Ishikawa (cell line): ENCODE measurements at regions not wholly inside any gene's neighbourhood (a gene's known extent, or its start where the extent isn't known, plus 50 kb on each side); places are given as distances from the start of the nearest gene placed in this dataset.

Experiments
- CEBPB ChIP-seq: IDR thresholded peaks from 2 replicates; pipeline ENCODE4 v1.6.1; 2012
- CREB1 ChIP-seq: IDR thresholded peaks from 2 replicates; pipeline ENCODE4 v1.6.1; 2012; ENCODE audit warnings: low read depth
- EGR1 ChIP-seq: IDR thresholded peaks from 2 replicates; pipeline ENCODE4 v1.6.1; 2012
- EP300 ChIP-seq: IDR thresholded peaks from 2 replicates; pipeline ENCODE4 v1.6.1; 2012; ENCODE audit warnings: borderline replicate concordance
- FOXM1 ChIP-seq: IDR thresholded peaks from 2 replicates; pipeline ENCODE4 v1.6.1; 2012; ENCODE audit warnings: low read depth, borderline replicate concordance
- NFIC ChIP-seq: IDR thresholded peaks from 2 replicates; pipeline ENCODE4 v1.6.1; 2012
- RAD21 ChIP-seq: IDR thresholded peaks from 2 replicates; pipeline ENCODE4 v1.6.1; 2012; ENCODE audit warnings: low read depth
- REST ChIP-seq: IDR thresholded peaks from 2 replicates; pipeline ENCODE4 v1.6.1; 2012; ENCODE audit warnings: low read depth, mild to moderate bottlenecking
- TAF1 ChIP-seq: IDR thresholded peaks from 2 replicates; pipeline ENCODE4 v1.6.1; 2012; ENCODE audit warnings: low read depth, mild to moderate bottlenecking
- TCF12 ChIP-seq: IDR thresholded peaks from 2 replicates; pipeline ENCODE4 v1.6.1; 2012; ENCODE audit warnings: low read depth
- TEAD4 ChIP-seq: IDR thresholded peaks from 2 replicates; pipeline ENCODE4 v1.6.1; 2012
- USF1 ChIP-seq: IDR thresholded peaks from 2 replicates; pipeline ENCODE4 v1.6.1; 2012
- YY1 ChIP-seq: IDR thresholded peaks from 2 replicates; pipeline ENCODE4 v1.6.1; 2012; ENCODE audit warnings: low read depth
- ZBTB7A ChIP-seq: IDR thresholded peaks from 2 replicates; pipeline ENCODE4 v1.6.1; 2012; ENCODE audit warnings: low read depth
- TF ChIP-seq, protein P1 (sequence below): IDR thresholded peaks from 2 replicates; pipeline ENCODE4 v1.6.1; 2012

DNA sequence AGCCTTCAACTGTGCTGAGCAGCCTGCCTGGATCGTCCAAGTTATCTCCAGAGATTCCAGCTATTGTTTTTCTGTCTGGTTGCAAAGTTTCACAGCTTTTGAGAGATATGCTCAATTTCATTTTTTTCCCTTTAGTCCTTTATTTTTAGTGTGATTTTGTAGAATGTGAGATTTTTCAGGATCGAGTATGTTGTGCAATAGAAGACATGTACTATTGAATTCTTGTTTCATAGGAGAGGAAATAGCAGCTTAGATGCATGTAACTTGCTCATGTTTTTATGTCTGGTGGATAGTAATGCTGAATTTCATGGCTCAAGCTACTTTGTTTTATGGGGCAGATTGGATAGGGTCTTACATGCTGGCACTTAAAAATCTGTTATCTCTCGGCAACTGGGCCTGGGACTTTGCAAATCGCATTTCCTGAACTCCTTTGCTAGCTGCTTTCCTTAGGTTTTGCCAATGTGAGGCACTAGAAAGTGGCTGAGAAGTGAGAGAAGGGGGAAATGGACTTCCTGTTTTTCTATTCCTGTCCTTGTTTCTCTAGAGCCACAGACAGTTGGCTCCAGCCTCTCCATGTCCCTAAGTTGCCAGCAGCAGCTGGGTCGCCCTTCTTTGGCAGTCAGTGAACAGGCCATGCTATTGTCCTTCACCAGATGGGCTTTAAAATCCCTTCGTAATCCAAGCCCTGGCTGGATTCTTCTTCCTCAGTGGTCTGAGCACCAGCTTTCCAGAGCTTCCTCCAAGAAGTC lies 101.4 kb upstream of the PDE4B start:
- TF ChIP-seq ZBTB7A (no peak), EP300 (no peak)

GRCh38 chr1:65691972-65692371 lies 100.7 kb upstream of the PDE4B start:
- TF ChIP-seq USF1 (no peak), FOXM1 (no peak), TAF1 (no peak), EP300 (no peak), CEBPB (no peak), YY1 (no peak), EGR1 (no peak), TCF12 (no peak), NFIC (no peak), TEAD4 (no peak), RAD21 (no peak), REST (no peak), ZBTB7A (no peak), CREB1 (no peak)
- TF ChIP-seq, protein P1, sequence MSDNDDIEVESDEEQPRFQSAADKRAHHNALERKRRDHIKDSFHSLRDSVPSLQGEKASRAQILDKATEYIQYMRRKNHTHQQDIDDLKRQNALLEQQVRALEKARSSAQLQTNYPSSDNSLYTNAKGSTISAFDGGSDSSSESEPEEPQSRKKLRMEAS: no peak

DNA sequence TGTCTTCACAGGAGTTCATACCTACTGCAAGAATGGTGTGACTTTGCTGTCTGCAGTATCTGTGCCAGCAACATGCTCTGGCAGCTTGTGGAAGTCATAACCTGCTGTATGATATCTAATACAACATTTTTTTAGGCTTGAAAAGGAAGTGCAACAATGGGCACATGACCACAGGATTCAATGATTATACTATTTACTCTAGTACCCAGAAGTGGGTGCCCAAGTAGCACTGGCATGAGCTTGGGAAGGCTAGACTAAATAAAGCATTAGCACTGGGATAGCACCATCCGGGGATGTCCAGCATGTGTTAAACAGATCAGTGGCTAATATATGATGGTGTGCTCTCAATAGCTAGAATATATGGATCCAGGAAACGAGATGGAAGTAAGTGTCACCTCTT lies 98.6 kb upstream of the PDE4B start:
- TF ChIP-seq YY1: no peak
- no peak for TF ChIP-seq EGR1
- TF ChIP-seq TEAD4: no peak

DNA sequence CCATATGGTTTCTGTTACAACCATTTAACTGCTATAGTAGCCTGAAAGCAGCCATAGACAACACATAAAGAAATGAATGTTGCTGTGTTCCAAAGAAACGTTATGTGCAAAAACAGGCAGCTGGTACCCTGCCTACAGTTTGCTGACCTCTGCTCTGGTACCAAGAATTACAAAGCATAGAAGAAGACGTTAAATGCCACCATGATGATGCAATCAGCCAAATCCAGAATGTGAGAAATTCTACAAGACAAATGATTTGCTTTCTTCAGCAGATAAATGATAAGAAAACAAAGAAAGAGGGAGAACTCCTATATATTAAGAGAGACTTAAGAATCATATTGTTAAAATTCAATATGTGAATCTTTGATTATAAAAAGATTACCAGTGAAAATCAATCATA lies 97.8 kb upstream of the PDE4B start:
- TF ChIP-seq CEBPB: 0 out of 2 replicates have a peak, but pooled peaks have one; percentile 27
- no peak for TF ChIP-seq NFIC

DNA sequence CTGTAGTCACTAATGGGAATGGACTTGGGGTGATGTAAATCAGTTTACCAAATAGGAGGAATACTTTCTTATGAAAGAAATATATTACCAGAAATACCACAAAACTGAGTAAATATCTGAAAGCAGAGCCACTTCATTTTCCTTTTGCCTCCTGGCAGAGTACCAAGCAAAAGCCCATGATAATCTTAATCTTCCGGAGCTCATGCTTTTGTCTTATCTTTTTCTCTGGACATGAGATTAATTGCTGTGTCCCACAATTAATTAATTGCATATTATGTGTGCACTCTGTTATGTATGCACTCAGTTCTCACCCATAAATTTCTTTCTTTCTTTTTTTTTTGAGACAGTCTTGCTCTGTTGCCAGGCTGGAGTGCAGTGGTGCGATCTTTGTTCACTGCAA lies 94.1 kb upstream of the PDE4B start:
- no peak for TF ChIP-seq TCF12
- no peak for TF ChIP-seq YY1
- no peak for TF ChIP-seq USF1
- no peak for TF ChIP-seq CREB1
- TF ChIP-seq TAF1: no peak
- no peak for TF ChIP-seq RAD21
- no peak for TF ChIP-seq NFIC
- TF ChIP-seq FOXM1: no peak
- TF ChIP-seq, protein P1: no peak
- no peak for TF ChIP-seq CEBPB
- TF ChIP-seq REST: no peak
- TF ChIP-seq EGR1: no peak
- TF ChIP-seq TEAD4: no peak
- TF ChIP-seq ZBTB7A: no peak
- TF ChIP-seq EP300: no peak

- TF ChIP-seq ZBTB7A (no peak), TAF1 (no peak), EP300 (no peak), TEAD4 (no peak), TCF12 (no peak)
Observed at GRCh38 chr1:65703853-65704252, 88.8 kb upstream of the PDE4B start.

DNA sequence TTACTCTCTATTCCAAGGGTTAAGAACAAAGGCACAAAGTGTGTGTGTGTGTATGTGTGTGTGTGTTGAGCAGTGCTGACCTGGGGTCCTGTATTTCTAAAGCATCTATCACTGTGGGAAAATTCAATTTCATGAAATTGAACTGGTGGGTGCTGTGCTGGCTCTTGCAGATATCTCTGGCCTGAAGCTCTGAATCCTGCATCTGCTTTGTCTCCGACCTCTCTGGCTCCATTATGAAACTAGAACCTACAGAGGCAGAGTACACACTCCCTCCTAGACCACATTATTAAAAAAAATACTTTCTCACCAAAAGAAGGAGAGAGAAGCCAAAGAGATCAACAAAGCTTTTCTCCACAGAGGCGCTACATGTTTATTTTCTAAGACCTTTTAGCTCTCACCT lies 88.4 kb upstream of the PDE4B start:
- no peak for TF ChIP-seq REST
- no peak for TF ChIP-seq TCF12
- TF ChIP-seq EP300: no peak
- TF ChIP-seq NFIC: no peak
- no peak for TF ChIP-seq USF1
- no peak for TF ChIP-seq ZBTB7A
- no peak for TF ChIP-seq EGR1
- TF ChIP-seq RAD21: no peak
- TF ChIP-seq, protein P1: no peak
- TF ChIP-seq YY1: no peak
- no peak for TF ChIP-seq CREB1
- no peak for TF ChIP-seq TEAD4
- TF ChIP-seq FOXM1: no peak
- TF ChIP-seq TAF1: no peak
- no peak for TF ChIP-seq CEBPB
